Gastroesophageal sphincter (tissue), 4 donors: ENCODE measurements at regions not wholly inside any gene's neighbourhood (a gene's known extent, or its start where the extent isn't known, plus 50 kb on each side); places are given as distances from the start of the nearest gene placed in this dataset.

Experiments
- ATAC-seq: fragments of 150-250 bp; one replicate; pipeline ENCODE4 v1.9.1; 2016; ENCODE audit warnings: mild to moderate bottlenecking, moderate library complexity
- H3K27ac ChIP-seq, 4 donors: fragments of 200-600 bp; sonication (generic) in 3 of 4; 1 replicate in 3 of 4; 2 replicates in 1 of 4; pipeline ENCODE4 v1.5.1; 2016 to 2019
- H3K27me3 ChIP-seq: fragments of 200-600 bp; sonication (generic); one replicate; pipeline ENCODE4 v1.5.1; 2019
- H3K36me3 ChIP-seq, 2 donors: fragments of 200-600 bp; sonication (generic); one replicate each; pipeline ENCODE4 v1.5.1; 2019; ENCODE audit warnings: control low read depth in 1 of 2
- H3K4me1 ChIP-seq, 3 donors: fragments of 200-600 bp; sonication (generic); 1 replicate in 2 of 3; 2 replicates in 1 of 3; pipeline ENCODE4 v1.5.1; 2016 to 2019; ENCODE audit warnings: control low read depth in 2 of 3
- H3K4me3 ChIP-seq, 2 donors: fragments of 200-600 bp; sonication (generic); one replicate each; pipeline ENCODE4 v1.5.1; 2019; ENCODE audit warnings: mild to moderate bottlenecking in 1 of 2, moderate library complexity in 1 of 2
- H3K9me3 ChIP-seq, 3 donors: fragments of 200-600 bp; sonication (generic); one replicate each; pipeline ENCODE4 v1.5.1; 2017 to 2019; ENCODE audit warnings: control low read depth in 2 of 3
- EP300 ChIP-seq: sonication (generic); formaldehyde crosslinking; IDR thresholded peaks from one replicate; pipeline ENCODE4 v1.6.1; 2017; ENCODE audit warnings: antibody characterized with exemption, mild to moderate bottlenecking
- POLR2A ChIP-seq, 2 donors: fragments of 450-650 bp; IDR thresholded peaks; one replicate each; pipeline ENCODE4 v1.6.1; 2017; ENCODE audit warnings: antibody characterized with exemption in 2 of 2, mild to moderate bottlenecking in 2 of 2, moderate library complexity in 1 of 2
- POLR2AphosphoS5 ChIP-seq: sonication (generic); formaldehyde crosslinking; IDR thresholded peaks from one replicate; pipeline ENCODE4 v1.6.1; 2017; ENCODE audit warnings: antibody characterized with exemption
- WGBS, 2 donors: methylation state at CpG; one replicate each; pipeline ENCODE4 v1.1.5; 2018; ENCODE audit warnings: low coverage in 1 of 2; 5-methylcytosine and 5-hydroxymethylcytosine counted together
- TF ChIP-seq, protein P1 (sequence below), 4 experiments: fragments of 200-600 bp in 2 of 4; fragments of 450-650 bp in 2 of 4; sonication (generic) in 1 of 4; IDR thresholded peaks; one replicate each; pipeline ENCODE4 v1.5.1; 2017 to 2019; ENCODE audit warnings: antibody characterized with exemption in 4 of 4, mild to moderate bottlenecking in 2 of 4, moderate library complexity in 2 of 4

DNA sequence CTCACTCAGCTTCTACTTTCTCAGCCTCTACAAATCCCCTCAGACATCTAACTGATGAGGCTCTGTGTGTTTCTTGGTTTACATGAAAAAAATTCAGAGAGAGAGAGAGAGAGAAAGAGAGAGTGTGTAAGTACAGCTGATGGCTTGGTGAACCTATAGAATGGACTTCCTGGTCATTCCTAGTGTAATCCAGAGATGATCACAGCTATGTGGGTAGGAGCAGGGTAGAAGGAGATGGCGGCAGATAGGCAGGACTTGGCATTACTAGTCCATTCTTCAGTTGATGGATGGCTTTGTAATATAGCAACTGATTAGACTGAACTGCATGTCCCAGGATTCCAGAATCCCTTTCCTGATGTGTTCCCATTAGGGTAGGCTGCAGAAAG lies 429.3 kb upstream of the CLINT1 start:
- Histone ChIP-seq H3K27ac (no peak overlapping the region), H3K27me3 (no peaks in the 10 kb centered on the region), H3K9me3 (peaks cover 0 to 3% (median 0%) of the 10 kb centered on the region in 3 donors), H3K4me3 (no peak overlapping the region), H3K36me3 (no peaks in the 10 kb centered on the region), H3K4me1 (peaks cover 0 to 9% (median 0%) of the 10 kb centered on the region in 3 donors)
- 100% methylated on average over 1 of the region's 1 CpG; no CpG with 5 or more reads in 1 of the 2 donors for WGBS, 2 donors
- no peak for ATAC-seq
- TF ChIP-seq, protein P1, sequence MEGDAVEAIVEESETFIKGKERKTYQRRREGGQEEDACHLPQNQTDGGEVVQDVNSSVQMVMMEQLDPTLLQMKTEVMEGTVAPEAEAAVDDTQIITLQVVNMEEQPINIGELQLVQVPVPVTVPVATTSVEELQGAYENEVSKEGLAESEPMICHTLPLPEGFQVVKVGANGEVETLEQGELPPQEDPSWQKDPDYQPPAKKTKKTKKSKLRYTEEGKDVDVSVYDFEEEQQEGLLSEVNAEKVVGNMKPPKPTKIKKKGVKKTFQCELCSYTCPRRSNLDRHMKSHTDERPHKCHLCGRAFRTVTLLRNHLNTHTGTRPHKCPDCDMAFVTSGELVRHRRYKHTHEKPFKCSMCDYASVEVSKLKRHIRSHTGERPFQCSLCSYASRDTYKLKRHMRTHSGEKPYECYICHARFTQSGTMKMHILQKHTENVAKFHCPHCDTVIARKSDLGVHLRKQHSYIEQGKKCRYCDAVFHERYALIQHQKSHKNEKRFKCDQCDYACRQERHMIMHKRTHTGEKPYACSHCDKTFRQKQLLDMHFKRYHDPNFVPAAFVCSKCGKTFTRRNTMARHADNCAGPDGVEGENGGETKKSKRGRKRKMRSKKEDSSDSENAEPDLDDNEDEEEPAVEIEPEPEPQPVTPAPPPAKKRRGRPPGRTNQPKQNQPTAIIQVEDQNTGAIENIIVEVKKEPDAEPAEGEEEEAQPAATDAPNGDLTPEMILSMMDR (IDR thresholded peaks at IDR 0.05): no peak
- TF ChIP-seq POLR2A (IDR thresholded peaks at IDR 0.05): no peak
- TF ChIP-seq POLR2AphosphoS5: no peak
- TF ChIP-seq EP300: no peak

GRCh38 chr5:158287643-158288271 lies 428.8 kb upstream of the CLINT1 start:
- Histone ChIP-seq H3K9me3 (no peaks in the 10 kb centered on the region), H3K27ac (no peak overlapping the region), H3K27me3 (no peaks in the 10 kb centered on the region), H3K4me1 (peaks cover 0 to 9% (median 0%) of the 10 kb centered on the region in 3 donors), H3K36me3 (no peaks in the 10 kb centered on the region), H3K4me3 (no peak overlapping the region)
- WGBS, 2 donors: 45 to 58% methylated on average over 11 to 12 of the region's 12 CpGs
- peak; percentile 72 for ATAC-seq
- TF ChIP-seq EP300: no peak
- TF ChIP-seq POLR2A (IDR thresholded peaks at IDR 0.05): no peak
- TF ChIP-seq, protein P1 (IDR thresholded peaks at IDR 0.05): no peak
- peak; percentile 46 for TF ChIP-seq POLR2AphosphoS5

- Histone ChIP-seq H3K27ac (no peak overlapping the region), H3K27me3 (no peaks in the 10 kb centered on the region), H3K9me3 (no peaks in the 10 kb centered on the region), H3K4me1 (peaks cover 0 to 9% (median 0%) of the 10 kb centered on the region in 3 donors), H3K36me3 (no peaks in the 10 kb centered on the region), H3K4me3 (no peak overlapping the region)
- WGBS, 2 donors: 70 to 88% methylated on average over 1 of the region's 1 CpG
- TF ChIP-seq EP300: no peak
- no peak for TF ChIP-seq POLR2AphosphoS5
- TF ChIP-seq, protein P1 (IDR thresholded peaks at IDR 0.05): no peak
- no peak for TF ChIP-seq POLR2A (IDR thresholded peaks at IDR 0.05)
- no peak for ATAC-seq
Observed at GRCh38 chr5:158286827-158287226, 427.9 kb upstream of the CLINT1 start.

GRCh38 chr5:158285698-158286097 lies 426.8 kb upstream of the CLINT1 start:
- TF ChIP-seq POLR2A (IDR thresholded peaks at IDR 0.05) (no peak), EP300 (no peak), POLR2AphosphoS5 (no peak)
- TF ChIP-seq, protein P1 (IDR thresholded peaks at IDR 0.05): no peak
- WGBS, 2 donors: 83 to 98% methylated on average over 5 to 6 of the region's 6 CpGs
- Histone ChIP-seq H3K9me3 (no peaks in the 10 kb centered on the region), H3K4me3 (no peak overlapping the region), H3K27ac (no peak overlapping the region), H3K36me3 (no peaks in the 10 kb centered on the region), H3K4me1 (peaks cover 0 to 9% (median 0%) of the 10 kb centered on the region in 3 donors), H3K27me3 (no peaks in the 10 kb centered on the region)
- ATAC-seq: no peak

DNA sequence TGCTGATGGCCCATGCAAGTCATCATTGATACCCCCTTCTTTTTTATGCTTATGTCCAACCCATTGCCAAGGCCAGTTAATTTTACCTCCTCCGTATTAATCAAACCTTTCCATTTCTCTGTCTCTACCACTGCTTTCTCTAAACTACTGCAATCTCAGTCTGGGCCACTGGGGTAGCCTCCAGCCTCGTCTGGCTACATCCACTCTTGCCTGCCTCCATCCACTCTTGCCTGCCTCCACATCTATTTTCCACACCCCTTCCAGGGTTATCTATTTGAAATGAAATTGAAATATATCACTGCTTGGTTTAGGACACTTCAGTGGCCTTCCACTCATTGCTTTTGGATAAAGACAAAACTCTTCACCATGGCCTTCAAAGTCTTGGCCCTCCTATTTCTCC lies 425.3 kb upstream of the CLINT1 start:
- Histone ChIP-seq H3K4me3 (no peak overlapping the region), H3K27me3 (no peaks in the 10 kb centered on the region), H3K9me3 (no peaks in the 10 kb centered on the region), H3K36me3 (no peaks in the 10 kb centered on the region), H3K4me1 (peaks cover 0 to 9% (median 0%) of the 10 kb centered on the region in 3 donors), H3K27ac (no peak overlapping the region)
- WGBS, 2 donors: 86 to 94% methylated on average over 1 to 2 of the region's 2 CpGs
- no peak for ATAC-seq
- TF ChIP-seq POLR2A (IDR thresholded peaks at IDR 0.05) (no peak), EP300 (no peak), POLR2AphosphoS5 (no peak)
- TF ChIP-seq, protein P1 (IDR thresholded peaks at IDR 0.05): no peak
